Cardiac muscle cell (in vitro differentiated cells and primary cell): ENCODE measurements at regions not wholly inside any gene's neighbourhood (a gene's known extent, or its start where the extent isn't known, plus 50 kb on each side); places are given as distances from the start of the nearest gene placed in this dataset.

Source experiments
- DNase-seq, 2 donors: peaks; one replicate each; pipeline versions ENCODE4 v3.0.0 to v3.0.0-alpha.2; 2010 to 2017; ENCODE audit warnings: low read depth in 1 of 2, low spot score in 1 of 2
- H3K27ac ChIP-seq: fragments of 200-600 bp; sonication (generic); 2 replicates; pipeline ENCODE4 v1.5.1; 2016
- H3K27me3 ChIP-seq: fragments of 200-600 bp; sonication (generic); 2 replicates; pipeline ENCODE4 v1.6.0; 2016; ENCODE audit warnings: control low read depth
- H3K36me3 ChIP-seq: fragments of 200-600 bp; sonication (generic); 2 replicates; pipeline ENCODE4 v1.5.1; 2016; ENCODE audit warnings: control low read depth
- H3K4me1 ChIP-seq: fragments of 200-600 bp; sonication (generic); 2 replicates; pipeline ENCODE4 v1.8.1; 2017; ENCODE audit warnings: low read depth, mild to moderate bottlenecking, mixed run types
- H3K4me3 ChIP-seq: fragments of 200-600 bp; sonication (generic); 2 replicates; pipeline ENCODE4 v1.5.1; 2016; ENCODE audit warnings: mild to moderate bottlenecking
- H3K9me3 ChIP-seq: fragments of 200-600 bp; sonication (generic); 2 replicates; pipeline ENCODE4 v1.5.1; 2017; ENCODE audit warnings: low read depth, mild to moderate bottlenecking, control low read depth
- TF ChIP-seq, protein P1 (sequence below): IDR thresholded peaks from 2 replicates; pipeline ENCODE4 v1.5.1; 2012; ENCODE audit warnings: low read depth, mild to moderate bottlenecking, low read length

DNA sequence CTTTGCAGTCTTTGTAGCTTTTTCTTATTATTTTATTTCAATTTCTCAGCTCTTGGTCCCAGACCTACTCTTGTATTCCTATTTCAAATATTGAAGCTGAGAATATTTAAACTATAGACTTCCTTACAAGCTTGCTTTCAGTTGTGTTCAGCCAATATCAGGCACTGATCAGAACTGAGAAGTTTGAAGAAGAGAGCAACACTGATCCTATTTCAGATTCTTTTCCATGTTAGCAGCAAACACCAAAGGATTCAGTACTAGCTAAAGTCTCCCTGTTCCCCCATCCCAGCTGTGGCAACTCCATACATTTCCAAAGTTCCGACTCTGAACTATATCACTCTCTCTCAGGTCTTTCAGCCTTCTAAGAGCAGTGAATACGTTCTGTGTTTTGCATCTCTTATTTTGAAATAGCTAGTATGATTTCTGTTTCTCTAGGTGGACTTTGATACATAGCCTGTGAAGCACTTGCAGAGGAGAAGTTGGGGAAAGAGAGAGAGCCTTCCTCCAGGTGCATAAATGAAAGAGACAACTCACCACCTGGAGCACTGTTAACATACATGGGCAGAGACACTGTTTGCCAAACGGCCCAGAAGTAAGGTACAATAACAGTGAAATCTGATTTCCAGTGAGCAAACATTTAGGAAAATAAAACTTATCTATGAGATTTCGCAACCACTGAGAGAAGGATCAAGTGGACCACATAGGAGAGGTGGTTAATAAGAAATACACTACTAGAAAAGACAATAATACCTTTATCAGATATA lies 135.0 kb upstream of the ZNF804A start:
- TF ChIP-seq, protein P1, sequence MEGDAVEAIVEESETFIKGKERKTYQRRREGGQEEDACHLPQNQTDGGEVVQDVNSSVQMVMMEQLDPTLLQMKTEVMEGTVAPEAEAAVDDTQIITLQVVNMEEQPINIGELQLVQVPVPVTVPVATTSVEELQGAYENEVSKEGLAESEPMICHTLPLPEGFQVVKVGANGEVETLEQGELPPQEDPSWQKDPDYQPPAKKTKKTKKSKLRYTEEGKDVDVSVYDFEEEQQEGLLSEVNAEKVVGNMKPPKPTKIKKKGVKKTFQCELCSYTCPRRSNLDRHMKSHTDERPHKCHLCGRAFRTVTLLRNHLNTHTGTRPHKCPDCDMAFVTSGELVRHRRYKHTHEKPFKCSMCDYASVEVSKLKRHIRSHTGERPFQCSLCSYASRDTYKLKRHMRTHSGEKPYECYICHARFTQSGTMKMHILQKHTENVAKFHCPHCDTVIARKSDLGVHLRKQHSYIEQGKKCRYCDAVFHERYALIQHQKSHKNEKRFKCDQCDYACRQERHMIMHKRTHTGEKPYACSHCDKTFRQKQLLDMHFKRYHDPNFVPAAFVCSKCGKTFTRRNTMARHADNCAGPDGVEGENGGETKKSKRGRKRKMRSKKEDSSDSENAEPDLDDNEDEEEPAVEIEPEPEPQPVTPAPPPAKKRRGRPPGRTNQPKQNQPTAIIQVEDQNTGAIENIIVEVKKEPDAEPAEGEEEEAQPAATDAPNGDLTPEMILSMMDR: no peak
- no peaks in the 10 kb centered on the region for H3K27me3 ChIP-seq
- no peaks in the 10 kb centered on the region for H3K4me1 ChIP-seq
- no peak overlapping the region for H3K27ac ChIP-seq
- no peaks in the 10 kb centered on the region for H3K36me3 ChIP-seq
- no peak overlapping the region for H3K4me3 ChIP-seq
- H3K9me3 ChIP-seq: no peaks in the 10 kb centered on the region
- DNase-seq: no peak

GRCh38 chr2:184463866-184464248 lies 134.5 kb upstream of the ZNF804A start:
- Histone ChIP-seq H3K27me3 (no peaks in the 10 kb centered on the region), H3K9me3 (no peaks in the 10 kb centered on the region), H3K4me3 (no peak overlapping the region), H3K27ac (no peak overlapping the region), H3K4me1 (no peaks in the 10 kb centered on the region), H3K36me3 (no peaks in the 10 kb centered on the region)
- DNase-seq: no peak
- TF ChIP-seq, protein P1: no peak

DNA sequence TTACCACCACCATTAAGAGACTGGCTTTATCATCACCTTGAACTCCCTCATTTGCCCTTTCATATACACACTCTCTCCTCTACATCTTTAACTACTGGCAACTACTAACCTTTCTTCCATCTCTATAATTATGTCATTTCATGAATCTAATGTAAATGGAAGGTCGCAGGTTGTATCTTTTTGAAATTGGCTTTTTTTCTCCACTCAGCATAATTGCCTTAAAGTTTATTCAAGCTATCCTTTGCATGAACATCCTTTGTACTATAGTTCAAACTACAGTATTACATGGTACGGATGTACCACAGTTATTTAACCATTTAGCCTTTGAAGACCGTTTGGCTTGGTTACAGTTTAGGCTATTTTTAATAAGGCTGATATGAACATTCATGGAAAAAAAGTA lies 129.5 kb upstream of the ZNF804A start:
- no peaks in the 10 kb centered on the region for H3K36me3 ChIP-seq
- H3K9me3 ChIP-seq: no peaks in the 10 kb centered on the region
- no peak overlapping the region for H3K27ac ChIP-seq
- no peaks in the 10 kb centered on the region for H3K27me3 ChIP-seq
- TF ChIP-seq, protein P1: no peak
- H3K4me1 ChIP-seq: no peaks in the 10 kb centered on the region
- H3K4me3 ChIP-seq: no peak overlapping the region
- no peak for DNase-seq

DNA sequence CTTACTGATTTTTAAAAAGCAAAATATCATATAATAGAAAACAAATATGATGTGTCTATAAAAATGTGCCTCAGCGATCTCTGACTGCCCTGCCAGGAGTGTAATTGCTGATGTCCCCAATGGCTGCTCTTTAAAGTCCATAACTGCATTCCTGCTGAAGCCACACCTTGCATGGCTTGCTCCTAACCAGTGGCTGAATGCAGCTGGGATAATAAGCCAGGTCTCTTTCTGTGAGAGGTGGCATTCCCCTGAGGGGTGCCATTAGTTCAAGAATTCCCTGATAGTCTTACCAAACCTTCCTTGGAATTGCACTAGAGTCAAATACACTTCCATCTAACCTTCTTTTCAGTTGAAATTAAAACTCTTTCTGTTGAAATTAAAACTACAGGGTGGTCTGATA lies 125.8 kb upstream of the ZNF804A start:
- no peak for DNase-seq
- TF ChIP-seq, protein P1: no peak

GRCh38 chr2:184481865-184482264 lies 116.5 kb upstream of the ZNF804A start:
- H3K27me3 ChIP-seq: no peaks in the 10 kb centered on the region
- no peak overlapping the region for H3K4me3 ChIP-seq
- no peaks in the 10 kb centered on the region for H3K9me3 ChIP-seq
- H3K27ac ChIP-seq: no peak overlapping the region
- TF ChIP-seq, protein P1: no peak
- H3K36me3 ChIP-seq: no peaks in the 10 kb centered on the region
- no peak for DNase-seq
- no peaks in the 10 kb centered on the region for H3K4me1 ChIP-seq

More for the DNA sequence above, 125.8 kb upstream of the ZNF804A start:
- Histone ChIP-seq H3K27ac (no peak overlapping the region), H3K27me3 (no peaks in the 10 kb centered on the region), H3K9me3 (no peaks in the 10 kb centered on the region), H3K4me3 (no peak overlapping the region), H3K36me3 (no peaks in the 10 kb centered on the region), H3K4me1 (no peaks in the 10 kb centered on the region)
